ENCODE measurements at regions not wholly inside any gene's neighbourhood (a gene's known extent, or its start where the extent isn't known, plus 50 kb on each side); places are given as distances from the start of the nearest gene placed in this dataset.

DNA sequence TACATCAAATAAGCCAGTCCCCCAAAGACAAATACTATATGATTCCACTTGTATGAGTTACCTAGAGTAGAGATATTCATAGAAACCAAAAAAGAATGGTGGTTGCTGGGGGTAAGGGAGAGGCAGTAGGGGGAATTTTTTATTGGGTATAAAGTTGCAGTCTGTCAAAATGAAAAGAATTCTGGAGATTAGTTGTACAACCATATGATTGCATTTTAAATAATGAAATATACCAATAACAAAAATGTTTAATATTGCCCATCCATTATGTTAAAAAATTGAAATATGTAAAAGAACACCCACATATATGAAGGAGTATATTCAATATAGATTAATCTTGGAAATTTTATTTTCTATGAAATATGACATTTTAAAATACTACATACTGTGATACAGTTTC, 1383.5 kb downstream of the FSCB start:
- TF ChIP-seq POLR2AphosphoS5 (IDR thresholded peaks at IDR 0.05) (no peak), EP300 (IDR thresholded peaks at IDR 0.05) (no peak), POLR2A (IDR thresholded peaks at IDR 0.05; ENCODE audit: low read depth) (no peak)
- TF ChIP-seq, protein P1, sequence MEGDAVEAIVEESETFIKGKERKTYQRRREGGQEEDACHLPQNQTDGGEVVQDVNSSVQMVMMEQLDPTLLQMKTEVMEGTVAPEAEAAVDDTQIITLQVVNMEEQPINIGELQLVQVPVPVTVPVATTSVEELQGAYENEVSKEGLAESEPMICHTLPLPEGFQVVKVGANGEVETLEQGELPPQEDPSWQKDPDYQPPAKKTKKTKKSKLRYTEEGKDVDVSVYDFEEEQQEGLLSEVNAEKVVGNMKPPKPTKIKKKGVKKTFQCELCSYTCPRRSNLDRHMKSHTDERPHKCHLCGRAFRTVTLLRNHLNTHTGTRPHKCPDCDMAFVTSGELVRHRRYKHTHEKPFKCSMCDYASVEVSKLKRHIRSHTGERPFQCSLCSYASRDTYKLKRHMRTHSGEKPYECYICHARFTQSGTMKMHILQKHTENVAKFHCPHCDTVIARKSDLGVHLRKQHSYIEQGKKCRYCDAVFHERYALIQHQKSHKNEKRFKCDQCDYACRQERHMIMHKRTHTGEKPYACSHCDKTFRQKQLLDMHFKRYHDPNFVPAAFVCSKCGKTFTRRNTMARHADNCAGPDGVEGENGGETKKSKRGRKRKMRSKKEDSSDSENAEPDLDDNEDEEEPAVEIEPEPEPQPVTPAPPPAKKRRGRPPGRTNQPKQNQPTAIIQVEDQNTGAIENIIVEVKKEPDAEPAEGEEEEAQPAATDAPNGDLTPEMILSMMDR (IDR thresholded peaks at IDR 0.05): no peak
- Histone ChIP-seq H3K4me1 (no peaks in the 10 kb centered on the region), H3K27ac (replicated peaks in 1 of 4) (no peak overlapping the region), H3K27me3 (no peaks in the 10 kb centered on the region), H3K4me3 (no peak overlapping the region), H3K9me3 (peaks cover 0 to 5% (median 1%) of the 10 kb centered on the region in 4 donors), H3K36me3 (no peaks in the 10 kb centered on the region)
- no peak for DNase-seq (ENCODE audit: extremely low spot score)
- intact Hi-C loops (cut with DNase I): no loop called here

DNA sequence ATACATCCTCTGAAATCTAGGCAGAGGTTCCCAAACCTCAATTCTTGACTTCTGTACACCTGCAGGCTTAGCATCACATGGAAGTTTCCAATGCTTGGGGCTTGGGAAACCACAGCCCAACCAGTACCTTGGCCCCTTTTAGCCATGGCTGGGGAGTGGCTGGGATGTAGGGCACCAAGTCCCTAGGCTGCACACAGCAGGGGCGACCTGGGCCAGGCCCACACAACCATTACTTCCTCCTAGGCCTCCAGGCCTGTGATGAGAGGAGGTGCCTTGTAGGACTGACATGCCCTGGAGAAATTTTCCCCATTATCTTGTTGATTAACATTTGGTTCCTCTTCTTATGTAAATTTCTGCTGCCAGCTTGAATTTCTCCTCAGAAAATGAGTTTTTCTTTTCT, 1387.4 kb downstream of the FSCB start:
- no peaks in the 10 kb centered on the region for H3K27me3 ChIP-seq
- WGBS: 46% methylated on average over 1 of the region's 1 CpG

DNA sequence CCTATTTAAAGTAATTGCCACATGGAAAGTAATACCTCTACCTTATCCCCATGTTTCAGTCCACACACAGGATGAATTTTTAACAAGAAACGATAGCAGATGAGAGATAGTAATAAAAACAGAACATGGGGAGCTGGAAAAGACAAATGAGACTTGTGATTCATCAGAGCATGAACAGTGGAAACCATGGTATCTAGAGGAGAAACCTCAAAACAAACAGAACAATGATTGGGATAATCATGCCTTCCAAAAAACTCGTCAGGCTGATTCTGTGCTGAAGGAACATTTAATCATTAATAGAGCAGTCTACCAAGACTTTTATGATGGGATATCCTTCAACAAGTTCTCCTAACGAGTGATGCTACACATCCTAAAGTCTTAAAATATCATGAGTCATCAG, 1390.7 kb downstream of the FSCB start:
- TF ChIP-seq POLR2A (IDR thresholded peaks at IDR 0.05; ENCODE audit: low read depth): no peak
- Histone ChIP-seq H3K27me3 (no peaks in the 10 kb centered on the region), H3K36me3 (no peaks in the 10 kb centered on the region), H3K4me1 (no peaks in the 10 kb centered on the region), H3K9me3 (peaks cover 0 to 5% (median 0%) of the 10 kb centered on the region in 4 donors), H3K4me3 (no peak overlapping the region), H3K27ac (replicated peaks in 1 of 4) (no peak overlapping the region)
- no peak for DNase-seq (ENCODE audit: extremely low spot score)
- WGBS: 69% methylated on average over 3 of the region's 3 CpGs
- intact Hi-C loops (cut with DNase I): no loop called here

More for the DNA sequence above, 1387.4 kb downstream of the FSCB start:
- Histone ChIP-seq H3K4me3 (no peak overlapping the region), H3K27ac (replicated peaks in 1 of 4) (no peak overlapping the region), H3K9me3 (peaks cover 0 to 5% (median 0%) of the 10 kb centered on the region in 4 donors), H3K36me3 (no peaks in the 10 kb centered on the region), H3K4me1 (no peaks in the 10 kb centered on the region)
- intact Hi-C loops (cut with DNase I): no loop called here
- no peak for DNase-seq (ENCODE audit: extremely low spot score)
- TF ChIP-seq POLR2A (IDR thresholded peaks at IDR 0.05; ENCODE audit: low read depth) (no peak), EP300 (IDR thresholded peaks at IDR 0.05) (no peak), POLR2AphosphoS5 (IDR thresholded peaks at IDR 0.05) (no peak)
- TF ChIP-seq, protein P1 (IDR thresholded peaks at IDR 0.05): no peak

DNA sequence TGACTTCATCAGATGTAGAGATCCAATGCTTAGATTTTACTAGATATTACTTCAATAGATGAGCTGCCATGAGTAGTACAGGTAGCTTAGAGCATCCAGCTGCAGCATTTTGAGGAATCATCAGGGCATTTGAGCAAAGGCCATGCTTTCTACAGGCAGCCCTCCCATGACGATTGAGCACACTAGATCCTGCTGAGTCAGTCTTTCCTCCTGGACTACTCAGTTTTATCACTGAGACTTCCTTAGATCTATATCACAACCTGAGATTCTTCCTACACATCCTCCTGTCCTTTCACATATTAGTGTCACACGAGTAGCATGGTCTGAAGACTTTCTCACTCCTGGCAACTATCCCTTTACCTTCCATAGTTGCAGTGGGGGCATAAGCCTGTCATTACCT, 1401.8 kb downstream of the FSCB start:
- Histone ChIP-seq H3K4me1 (no peaks in the 10 kb centered on the region), H3K36me3 (no peaks in the 10 kb centered on the region), H3K27me3 (no peaks in the 10 kb centered on the region), H3K27ac (replicated peaks in 1 of 4) (no peak overlapping the region), H3K4me3 (no peak overlapping the region), H3K9me3 (no peaks in the 10 kb centered on the region)
- TF ChIP-seq, protein P1 (IDR thresholded peaks at IDR 0.05): no peak
- TF ChIP-seq POLR2A (IDR thresholded peaks at IDR 0.05; ENCODE audit: low read depth) (no peak), POLR2AphosphoS5 (IDR thresholded peaks at IDR 0.05) (no peak), EP300 (IDR thresholded peaks at IDR 0.05) (no peak)
- no peak for DNase-seq (ENCODE audit: extremely low spot score)
- 51% methylated on average over 2 of the region's 2 CpGs for WGBS
- intact Hi-C loops (cut with DNase I): no loop called here

DNA sequence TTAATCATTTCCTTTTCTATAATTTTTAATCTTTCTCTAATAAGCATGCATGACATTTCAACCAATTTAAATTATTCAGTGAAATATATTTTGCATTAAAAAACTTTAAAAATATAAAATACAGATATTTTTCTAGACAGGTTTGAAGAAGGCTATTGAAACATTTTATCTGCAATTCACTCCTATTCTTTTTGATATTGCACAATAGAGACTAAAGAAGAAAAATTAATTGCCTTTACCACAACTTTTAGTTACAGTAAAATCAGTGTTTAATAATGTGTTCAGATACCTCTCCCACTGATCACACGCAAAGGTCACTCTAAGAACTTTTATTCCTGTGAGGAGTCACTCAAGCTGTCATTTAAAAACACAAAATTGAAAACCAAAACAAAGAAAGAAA, 1416.7 kb downstream of the FSCB start:
- DNase-seq (ENCODE audit: extremely low spot score): no peak
- Histone ChIP-seq H3K9me3 (no peaks in the 10 kb centered on the region), H3K27ac (replicated peaks in 1 of 4) (no peak overlapping the region), H3K4me3 (no peak overlapping the region), H3K4me1 (no peaks in the 10 kb centered on the region), H3K36me3 (no peaks in the 10 kb centered on the region), H3K27me3 (no peaks in the 10 kb centered on the region)
- WGBS: 78% methylated on average over 1 of the region's 1 CpG
- TF ChIP-seq POLR2A (IDR thresholded peaks at IDR 0.05; ENCODE audit: low read depth) (no peak), EP300 (IDR thresholded peaks at IDR 0.05) (no peak), POLR2AphosphoS5 (IDR thresholded peaks at IDR 0.05) (no peak)
- TF ChIP-seq, protein P1 (IDR thresholded peaks at IDR 0.05): no peak
- intact Hi-C loops (cut with DNase I): no loop called here
